CD8-positive, alpha-beta memory T cell (primary cell): ENCODE measurements at regions not wholly inside any gene's neighbourhood (a gene's known extent, or its start where the extent isn't known, plus 50 kb on each side); places are given as distances from the start of the nearest gene placed in this dataset.
"Not testable (repeated sequence)": the region's sequence is repeated elsewhere in the genome, so short reads cannot be mapped to it uniquely, and the experiment has no call there.

Source experiments
- CTCF ChIA-PET: fragments of 350-600 bp; sonication (Branson Sonifier 250); formaldehyde crosslinking; loops from one replicate; lab custom pipeline; 2021; ENCODE audit warnings: antibody characterized with exemption; lab: Charles Lee
- POLR2A ChIA-PET: fragments of 350-600 bp; sonication (Branson Sonifier 250); formaldehyde crosslinking; loops from one replicate; lab custom pipeline; 2021; ENCODE audit warnings: antibody characterized with exemption; lab: Charles Lee
- DNase-seq, 5 donors: peaks; one replicate each; pipeline versions ENCODE4 v3.0.0 to v3.0.0-alpha.2; 2020 to 2022; ENCODE audit warnings: mixed read lengths in 1 of 5
- H3K27ac ChIP-seq: one replicate; pipeline ENCODE4 v1.7.0; 2013; ENCODE audit warnings: low read depth, mild to moderate bottlenecking, low read length, moderate library complexity
- H3K27me3 ChIP-seq: 2 replicates; pipeline ENCODE4 v1.7.0; 2013; ENCODE audit warnings: low read length, mild to moderate bottlenecking; ENCODE audit not compliant: insufficient read depth, poor library complexity, severe bottlenecking
- H3K36me3 ChIP-seq: 2 replicates; pipeline ENCODE4 v1.7.0; 2013; ENCODE audit warnings: mild to moderate bottlenecking, low read length, moderate library complexity; ENCODE audit not compliant: insufficient read depth
- H3K4me1 ChIP-seq: 2 replicates; pipeline ENCODE4 v1.7.0; 2013; ENCODE audit warnings: mild to moderate bottlenecking, low read length, moderate library complexity; ENCODE audit not compliant: insufficient read depth
- H3K4me3 ChIP-seq: 2 replicates; pipeline ENCODE4 v1.7.0; 2013; ENCODE audit warnings: mild to moderate bottlenecking, low read length
- H3K9me3 ChIP-seq: 2 replicates; pipeline ENCODE4 v1.7.0; 2013; ENCODE audit warnings: mild to moderate bottlenecking, low read length
- H3K27ac Mint-ChIP-seq, 8 donors: one replicate each; pipeline ENCODE4 v1.8.0; 2020 to 2021; ENCODE audit warnings: mixed read lengths in 8 of 8, mild to moderate bottlenecking in 6 of 8, inconsistent platforms in 3 of 8, moderate library complexity in 3 of 8
- H3K27me3 Mint-ChIP-seq, 2 donors: one replicate each; pipeline ENCODE4 v1.8.0; 2020 to 2021; ENCODE audit warnings: mixed read lengths in 2 of 2, mild to moderate bottlenecking in 1 of 2, moderate library complexity in 1 of 2
- H3K36me3 Mint-ChIP-seq, 3 donors: one replicate each; pipeline ENCODE4 v1.8.0; 2020 to 2021; ENCODE audit warnings: mixed read lengths in 3 of 3, inconsistent platforms in 1 of 3, mild to moderate bottlenecking in 1 of 3
- H3K4me1 Mint-ChIP-seq, 3 donors: one replicate each; pipeline ENCODE4 v1.8.0; 2020 to 2021; ENCODE audit warnings: mixed read lengths in 3 of 3, inconsistent platforms in 1 of 3, mild to moderate bottlenecking in 1 of 3
- H3K4me3 Mint-ChIP-seq, 7 donors: one replicate each; pipeline ENCODE4 v1.8.0; 2020 to 2021; ENCODE audit warnings: mixed read lengths in 7 of 7, mild to moderate bottlenecking in 6 of 7, moderate library complexity in 4 of 7, inconsistent platforms in 2 of 7
- H3K9me3 Mint-ChIP-seq, 5 donors: one replicate each; pipeline ENCODE4 v1.8.0; 2020 to 2022; ENCODE audit warnings: mixed read lengths in 5 of 5, mild to moderate bottlenecking in 3 of 5, moderate library complexity in 2 of 5, inconsistent platforms in 1 of 5

- Mint-ChIP-seq H3K27me3 (peaks cover 0 to 9% of the 10 kb centered on the region in 2 donors), H3K9me3 (peaks cover 5 to 12% (median 9%) of the 10 kb centered on the region in 5 donors), H3K4me3 (no peak overlapping the region), H3K27ac (no peak overlapping the region), H3K36me3 (no peaks in the 10 kb centered on the region), H3K4me1 (no peaks in the 10 kb centered on the region)
- CTCF ChIA-PET = no interaction called here
- H3K27me3 ChIP-seq = no peaks in the 10 kb centered on the region
- no peak for DNase-seq
- POLR2A ChIA-PET = no interaction called here
- H3K4me1 ChIP-seq = no peaks in the 10 kb centered on the region
- no peak overlapping the region for H3K27ac ChIP-seq
- no peak overlapping the region for H3K4me3 ChIP-seq
- no peaks in the 10 kb centered on the region for H3K9me3 ChIP-seq
- H3K36me3 ChIP-seq = no peaks in the 10 kb centered on the region
Observed at GRCh38 chrX:77298296-77298695, 148.9 kb upstream of the FGF16 start.

- peaks cover 5 to 12% (median 10%) of the 10 kb centered on the region in 5 donors for H3K9me3 Mint-ChIP-seq
- Histone ChIP-seq H3K27ac (no peak overlapping the region), H3K4me1 (no peaks in the 10 kb centered on the region), H3K27me3 (no peaks in the 10 kb centered on the region), H3K36me3 (no peaks in the 10 kb centered on the region), H3K9me3 (no peaks in the 10 kb centered on the region), H3K4me3 (no peak overlapping the region)
- CTCF ChIA-PET = no interaction called here
- no peak overlapping the region for H3K4me3 Mint-ChIP-seq
- no peaks in the 10 kb centered on the region for H3K36me3 Mint-ChIP-seq
- H3K27me3 Mint-ChIP-seq = peaks cover 0 to 11% of the 10 kb centered on the region in 2 donors
- H3K27ac Mint-ChIP-seq = no peak overlapping the region
- no peaks in the 10 kb centered on the region for H3K4me1 Mint-ChIP-seq
- no peak for DNase-seq
- POLR2A ChIA-PET = no interaction called here
Observed at GRCh38 chrX:77298790-77299189, 148.4 kb upstream of the FGF16 start.

GRCh38 chrX:77299549-77299948 is 147.6 kb upstream of the FGF16 start:
- H3K36me3 Mint-ChIP-seq = peaks cover 0 to 1% (median 0%) of the 10 kb centered on the region in 3 donors
- DNase-seq = no peak
- ChIA-PET CTCF (no interaction called here), POLR2A (no interaction called here)
- H3K36me3 ChIP-seq = no peaks in the 10 kb centered on the region
- H3K9me3 Mint-ChIP-seq = peaks cover 5 to 15% (median 12%) of the 10 kb centered on the region in 5 donors
- no peaks in the 10 kb centered on the region for H3K27me3 ChIP-seq
- no peak overlapping the region for H3K27ac ChIP-seq
- H3K4me3 ChIP-seq = no peak overlapping the region
- no peak overlapping the region for H3K4me3 Mint-ChIP-seq
- no peaks in the 10 kb centered on the region for H3K9me3 ChIP-seq
- no peak overlapping the region for H3K27ac Mint-ChIP-seq
- H3K4me1 Mint-ChIP-seq = no peaks in the 10 kb centered on the region
- no peaks in the 10 kb centered on the region for H3K4me1 ChIP-seq
- H3K27me3 Mint-ChIP-seq = peaks cover 0 to 11% of the 10 kb centered on the region in 2 donors

GRCh38 chrX:77342004-77342403 is 105.2 kb upstream of the FGF16 start:
- no peak overlapping the region for H3K4me3 Mint-ChIP-seq
- peaks cover 0 to 12% of the 10 kb centered on the region in 2 donors for H3K27me3 Mint-ChIP-seq
- peaks cover 0 to 5% (median 0%) of the 10 kb centered on the region in 5 donors for H3K9me3 Mint-ChIP-seq
- Histone ChIP-seq H3K4me1 (no peaks in the 10 kb centered on the region), H3K27ac (no peak overlapping the region), H3K9me3 (no peaks in the 10 kb centered on the region), H3K4me3 (no peak overlapping the region), H3K36me3 (no peaks in the 10 kb centered on the region), H3K27me3 (no peaks in the 10 kb centered on the region)
- no peaks in the 10 kb centered on the region for H3K4me1 Mint-ChIP-seq
- H3K27ac Mint-ChIP-seq = no peak overlapping the region
- DNase-seq = no peak
- ChIA-PET POLR2A (no interaction called here), CTCF (no interaction called here)
- H3K36me3 Mint-ChIP-seq = no peaks in the 10 kb centered on the region

- Histone ChIP-seq H3K27ac (no peak overlapping the region), H3K4me1 (no peaks in the 10 kb centered on the region), H3K27me3 (no peaks in the 10 kb centered on the region), H3K9me3 (no peaks in the 10 kb centered on the region), H3K4me3 (no peak overlapping the region), H3K36me3 (no peaks in the 10 kb centered on the region)
- H3K9me3 Mint-ChIP-seq = peaks cover 0 to 8% (median 0%) of the 10 kb centered on the region in 5 donors
- ChIA-PET POLR2A (no interaction called here), CTCF (no interaction called here)
- no peaks in the 10 kb centered on the region for H3K36me3 Mint-ChIP-seq
- H3K27ac Mint-ChIP-seq = no peak overlapping the region
- H3K4me3 Mint-ChIP-seq = no peak overlapping the region
- DNase-seq = no peak
- H3K4me1 Mint-ChIP-seq = no peaks in the 10 kb centered on the region
- H3K27me3 Mint-ChIP-seq = peaks cover 0 to 7% of the 10 kb centered on the region in 2 donors
Observed at GRCh38 chrX:77346859-77347258, 100.3 kb upstream of the FGF16 start.

GRCh38 chrX:77347572-77347971 is 99.6 kb upstream of the FGF16 start:
- Mint-ChIP-seq H3K27ac (no peak overlapping the region), H3K4me1 (no peaks in the 10 kb centered on the region), H3K27me3 (peaks cover 0 to 7% of the 10 kb centered on the region in 2 donors), H3K36me3 (no peaks in the 10 kb centered on the region), H3K9me3 (peaks cover 0 to 8% (median 3%) of the 10 kb centered on the region in 5 donors), H3K4me3 (no peak overlapping the region)
- Histone ChIP-seq H3K4me1 (no peaks in the 10 kb centered on the region), H3K4me3 (no peak overlapping the region), H3K36me3 (no peaks in the 10 kb centered on the region), H3K27ac (no peak overlapping the region), H3K27me3 (no peaks in the 10 kb centered on the region), H3K9me3 (no peaks in the 10 kb centered on the region)
- ChIA-PET CTCF (no interaction called here), POLR2A (no interaction called here)
- no peak for DNase-seq

- H3K4me3 Mint-ChIP-seq = no peak overlapping the region
- DNase-seq = no peak
- no peaks in the 10 kb centered on the region for H3K4me1 ChIP-seq
- ChIA-PET POLR2A (no interaction called here), CTCF (no interaction called here)
- H3K9me3 ChIP-seq = no peaks in the 10 kb centered on the region
- H3K27ac Mint-ChIP-seq = no peak overlapping the region
- H3K4me3 ChIP-seq = no peak overlapping the region
- no peak overlapping the region for H3K27ac ChIP-seq
- peaks cover 4% of the 10 kb centered on the region in 2 donors for H3K27me3 Mint-ChIP-seq
- H3K36me3 Mint-ChIP-seq = no peaks in the 10 kb centered on the region
- H3K36me3 ChIP-seq = no peaks in the 10 kb centered on the region
- no peaks in the 10 kb centered on the region for H3K27me3 ChIP-seq
- H3K4me1 Mint-ChIP-seq = no peaks in the 10 kb centered on the region
- peaks cover 0 to 15% (median 3%) of the 10 kb centered on the region in 5 donors for H3K9me3 Mint-ChIP-seq
Observed at GRCh38 chrX:77389891-77390290, 57.3 kb upstream of the FGF16 start.

GRCh38 chrX:77390365-77390764 is 56.8 kb upstream of the FGF16 start:
- H3K9me3 ChIP-seq, CTCF ChIA-PET, H3K4me1 ChIP-seq, H3K27me3 Mint-ChIP-seq, H3K27me3 ChIP-seq, H3K4me3 Mint-ChIP-seq, H3K36me3 Mint-ChIP-seq, H3K27ac ChIP-seq, H3K4me1 Mint-ChIP-seq, DNase-seq, H3K27ac Mint-ChIP-seq, POLR2A ChIA-PET, H3K4me3 ChIP-seq, H3K36me3 ChIP-seq: not testable (repeated sequence)
- H3K9me3 Mint-ChIP-seq = peaks cover 0 to 12% (median 3%) of the 10 kb centered on the region in 5 donors

GRCh38 chrX:77396781-77397180 is 50.4 kb upstream of the FGF16 start:
- H3K27ac ChIP-seq = no peak overlapping the region
- no peaks in the 10 kb centered on the region for H3K36me3 Mint-ChIP-seq
- no peak overlapping the region for H3K27ac Mint-ChIP-seq
- H3K27me3 ChIP-seq = no peaks in the 10 kb centered on the region
- no peaks in the 10 kb centered on the region for H3K4me1 Mint-ChIP-seq
- peaks cover 0 to 10% of the 10 kb centered on the region in 2 donors for H3K27me3 Mint-ChIP-seq
- peaks cover 0 to 12% (median 0%) of the 10 kb centered on the region in 5 donors for H3K9me3 Mint-ChIP-seq
- H3K4me3 ChIP-seq = no peak overlapping the region
- POLR2A ChIA-PET = no interaction called here
- no peaks in the 10 kb centered on the region for H3K9me3 ChIP-seq
- H3K4me3 Mint-ChIP-seq = no peak overlapping the region
- no peaks in the 10 kb centered on the region for H3K4me1 ChIP-seq
- no peaks in the 10 kb centered on the region for H3K36me3 ChIP-seq
- DNase-seq = no peak
- CTCF ChIA-PET = no interaction called here
